ENCODE measurements at regions not wholly inside any gene's neighbourhood (a gene's known extent, or its start where the extent isn't known, plus 50 kb on each side); places are given as distances from the start of the nearest gene placed in this dataset.

- DNase-seq (ENCODE audit: low read depth): no peak
- TF ChIP-seq, protein P1, sequence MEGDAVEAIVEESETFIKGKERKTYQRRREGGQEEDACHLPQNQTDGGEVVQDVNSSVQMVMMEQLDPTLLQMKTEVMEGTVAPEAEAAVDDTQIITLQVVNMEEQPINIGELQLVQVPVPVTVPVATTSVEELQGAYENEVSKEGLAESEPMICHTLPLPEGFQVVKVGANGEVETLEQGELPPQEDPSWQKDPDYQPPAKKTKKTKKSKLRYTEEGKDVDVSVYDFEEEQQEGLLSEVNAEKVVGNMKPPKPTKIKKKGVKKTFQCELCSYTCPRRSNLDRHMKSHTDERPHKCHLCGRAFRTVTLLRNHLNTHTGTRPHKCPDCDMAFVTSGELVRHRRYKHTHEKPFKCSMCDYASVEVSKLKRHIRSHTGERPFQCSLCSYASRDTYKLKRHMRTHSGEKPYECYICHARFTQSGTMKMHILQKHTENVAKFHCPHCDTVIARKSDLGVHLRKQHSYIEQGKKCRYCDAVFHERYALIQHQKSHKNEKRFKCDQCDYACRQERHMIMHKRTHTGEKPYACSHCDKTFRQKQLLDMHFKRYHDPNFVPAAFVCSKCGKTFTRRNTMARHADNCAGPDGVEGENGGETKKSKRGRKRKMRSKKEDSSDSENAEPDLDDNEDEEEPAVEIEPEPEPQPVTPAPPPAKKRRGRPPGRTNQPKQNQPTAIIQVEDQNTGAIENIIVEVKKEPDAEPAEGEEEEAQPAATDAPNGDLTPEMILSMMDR (conservative IDR thresholded peaks at IDR 0.05; ENCODE audit: low read depth, low read length): no peak
- no peak overlapping the region for H3K4me3 ChIP-seq (ENCODE audit: low read depth, low read length)
Observed at GRCh38 chr2:150417278-150417677, 70.2 kb downstream of the RND3 start.

DNA sequence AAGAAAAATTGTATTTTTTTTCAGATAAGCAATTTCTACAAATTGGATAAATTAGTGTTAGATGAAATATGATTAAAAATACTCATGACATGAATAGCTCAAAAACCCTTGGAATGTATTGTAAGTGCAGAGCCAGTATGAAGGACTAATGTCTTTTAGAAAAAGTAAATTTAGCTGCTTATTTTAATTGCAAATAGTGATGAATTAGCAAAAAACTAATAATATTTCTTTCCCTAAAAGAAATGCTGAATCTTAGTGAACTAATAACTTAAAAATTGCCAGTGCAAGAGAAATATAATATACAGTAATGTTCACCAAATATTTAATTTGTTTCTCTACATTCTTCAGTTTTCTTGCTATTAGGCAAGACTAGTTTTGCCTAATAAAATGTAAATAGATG, 72.4 kb downstream of the RND3 start:
- H3K4me3 ChIP-seq (ENCODE audit: low read depth, low read length): no peak overlapping the region
- TF ChIP-seq, protein P1 (conservative IDR thresholded peaks at IDR 0.05; ENCODE audit: low read depth, low read length): no peak
- DNase-seq (ENCODE audit: low read depth): no peak

- DNase-seq (ENCODE audit: low read depth): no peak
- no peak overlapping the region for H3K4me3 ChIP-seq (ENCODE audit: low read depth, low read length)
- TF ChIP-seq, protein P1 (conservative IDR thresholded peaks at IDR 0.05; ENCODE audit: low read depth, low read length): no peak
Observed at GRCh38 chr2:150413910-150414309, 73.6 kb downstream of the RND3 start.

DNA sequence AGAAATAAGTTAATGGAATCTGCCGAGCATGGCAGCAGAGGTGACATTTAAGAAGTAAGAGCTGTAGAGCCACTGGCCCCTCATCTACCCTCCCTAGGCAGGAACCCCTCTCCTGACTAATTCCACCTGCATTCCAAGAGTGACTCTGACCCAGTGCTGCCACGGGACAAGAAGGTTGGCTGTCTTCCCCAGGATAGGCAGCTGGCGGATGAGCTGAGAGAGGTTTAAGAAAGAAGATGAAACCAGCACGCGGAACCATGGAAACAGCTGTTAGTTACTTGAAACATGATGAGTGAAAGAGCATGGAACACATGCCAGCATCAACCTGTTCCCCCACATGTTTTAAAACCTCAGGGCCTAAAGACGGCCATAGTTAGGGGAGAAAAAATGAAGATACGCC, 74.1 kb downstream of the RND3 start:
- TF ChIP-seq, protein P1 (conservative IDR thresholded peaks at IDR 0.05; ENCODE audit: low read depth, low read length): no peak
- DNase-seq (ENCODE audit: low read depth): no peak
- H3K4me3 ChIP-seq (ENCODE audit: low read depth, low read length): no peak overlapping the region

DNA sequence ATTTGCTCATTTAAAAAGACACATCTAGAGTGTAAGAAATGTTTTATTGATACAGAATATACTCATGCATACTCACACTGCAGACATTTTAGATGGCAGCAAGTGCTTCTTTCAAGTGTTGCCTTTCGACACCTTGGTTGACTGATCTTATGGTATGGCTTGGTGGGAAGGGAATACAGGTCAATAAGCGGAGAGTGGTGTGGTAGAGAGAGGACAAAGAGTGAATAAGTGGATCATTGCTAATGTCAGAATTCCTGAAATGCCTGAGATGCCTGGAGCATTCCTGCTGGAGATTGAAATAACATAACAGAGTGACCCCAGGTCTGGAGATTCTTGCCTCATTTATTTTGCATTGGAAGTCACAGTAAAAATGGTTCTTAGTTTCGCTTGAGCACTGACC, 76.7 kb downstream of the RND3 start:
- TF ChIP-seq, protein P1 (conservative IDR thresholded peaks at IDR 0.05; ENCODE audit: low read depth, low read length): no peak
- DNase-seq (ENCODE audit: low read depth): peak; percentile 85
- H3K4me3 ChIP-seq (ENCODE audit: low read depth, low read length): no peak overlapping the region

DNA sequence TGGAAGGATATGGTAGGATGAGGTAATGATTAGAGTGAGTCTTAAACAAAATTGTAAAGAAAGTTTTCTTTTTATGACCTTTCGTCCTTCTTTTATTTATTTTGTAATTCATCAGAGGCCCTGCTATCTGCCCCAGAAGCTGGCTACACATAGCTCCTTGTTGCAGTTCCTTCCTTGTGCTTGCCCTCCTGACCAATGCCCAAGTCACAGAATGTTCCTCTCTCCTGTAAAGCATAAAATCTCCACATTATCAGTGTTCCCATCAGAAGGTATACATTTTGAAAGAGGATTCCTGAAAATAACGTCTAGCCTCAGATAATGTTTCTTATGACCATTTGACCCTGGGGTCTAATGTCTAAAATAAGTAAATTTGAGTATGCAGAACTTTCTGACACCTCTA, 78.3 kb downstream of the RND3 start:
- TF ChIP-seq, protein P1 (conservative IDR thresholded peaks at IDR 0.05; ENCODE audit: low read depth, low read length): no peak
- H3K4me3 ChIP-seq (ENCODE audit: low read depth, low read length): no peak overlapping the region
- peak; percentile 57 for DNase-seq (ENCODE audit: low read depth)

- H3K4me3 ChIP-seq (ENCODE audit: low read depth, low read length): no peak overlapping the region
- no peak for DNase-seq (ENCODE audit: low read depth)
Observed at GRCh38 chr2:150404147-150404546, 83.3 kb downstream of the RND3 start.

More at GRCh38 chr2:150404147-150404546, 83.3 kb downstream of the RND3 start:
- TF ChIP-seq, protein P1 (conservative IDR thresholded peaks at IDR 0.05; ENCODE audit: low read depth, low read length): no peak
